Stimulated activated naive B cell treated with anti-CD40 and anti-IgM and Interleukin-4, amounts not matched to agents 10 μg/mL and 1 μg/mL and 100 μg/mL, for 72 hours (primary cell): ENCODE measurements at regions not wholly inside any gene's neighbourhood (a gene's known extent, or its start where the extent isn't known, plus 50 kb on each side); places are given as distances from the start of the nearest gene placed in this dataset.
"Not testable (repeated sequence)": the region's sequence is repeated elsewhere in the genome, so short reads cannot be mapped to it uniquely, and the experiment has no call there.

Source experiments
- ATAC-seq, 2 donors: fragments of 150-1000 bp; cut with Tn5 transposase; replicated peaks; 2 replicates each; pipeline ENCODE4 v1.10.0; 2021; ENCODE audit warnings: moderate library complexity in 1 of 2
- DNase-seq: peaks from one replicate; pipeline ENCODE4 v3.0.0; 2021
- H3K27ac Mint-ChIP-seq: one replicate; pipeline ENCODE4 v1.8.0; 2022; ENCODE audit warnings: mild to moderate bottlenecking, mixed read lengths
- H3K27me3 Mint-ChIP-seq, 2 donors: one replicate each; pipeline ENCODE4 v1.8.0; 2022; ENCODE audit warnings: mixed read lengths in 2 of 2
- H3K36me3 Mint-ChIP-seq, 2 donors: one replicate each; pipeline ENCODE4 v1.8.0; 2022; ENCODE audit warnings: mixed read lengths in 2 of 2, mild to moderate bottlenecking in 1 of 2
- H3K4me1 Mint-ChIP-seq, 2 donors: one replicate each; pipeline ENCODE4 v1.8.0; 2022; ENCODE audit warnings: mixed read lengths in 2 of 2, mild to moderate bottlenecking in 1 of 2
- H3K4me3 Mint-ChIP-seq, 2 donors: one replicate each; pipeline ENCODE4 v1.8.0; 2022; ENCODE audit warnings: mild to moderate bottlenecking in 2 of 2, mixed read lengths in 2 of 2, moderate library complexity in 1 of 2
- H3K9me3 Mint-ChIP-seq, 2 donors: one replicate each; pipeline ENCODE4 v1.8.0; 2022; ENCODE audit warnings: mixed read lengths in 2 of 2, mild to moderate bottlenecking in 1 of 2

GRCh38 chr1:80158266-80158665, 1151.7 kb upstream of the ADGRL4 start:
- Mint-ChIP-seq H3K4me1 (no peaks in the 10 kb centered on the region), H3K27me3 (no peaks in the 10 kb centered on the region), H3K9me3 (peaks cover 0 to 3% of the 10 kb centered on the region in 2 donors), H3K27ac (no peak overlapping the region), H3K4me3 (no peak overlapping the region), H3K36me3 (no peaks in the 10 kb centered on the region)
- ATAC-seq = no peak
- DNase-seq = no peak

GRCh38 chr1:80155371-80155770, 1148.8 kb upstream of the ADGRL4 start:
- Mint-ChIP-seq H3K36me3 (no peaks in the 10 kb centered on the region), H3K9me3 (peaks cover 0 to 6% of the 10 kb centered on the region in 2 donors), H3K27me3 (no peaks in the 10 kb centered on the region), H3K4me1 (no peaks in the 10 kb centered on the region), H3K4me3 (no peak overlapping the region), H3K27ac (no peak overlapping the region)
- no peak for ATAC-seq
- DNase-seq = no peak

- no peak for ATAC-seq
- no peak overlapping the region for H3K4me3 Mint-ChIP-seq
- no peak overlapping the region for H3K27ac Mint-ChIP-seq
- no peaks in the 10 kb centered on the region for H3K4me1 Mint-ChIP-seq
- no peaks in the 10 kb centered on the region for H3K27me3 Mint-ChIP-seq
- no peak for DNase-seq
- H3K9me3 Mint-ChIP-seq = peaks cover 2 to 9% of the 10 kb centered on the region in 2 donors
- no peaks in the 10 kb centered on the region for H3K36me3 Mint-ChIP-seq
Observed at GRCh38 chr1:80154176-80154575, 1147.6 kb upstream of the ADGRL4 start.

GRCh38 chr1:80153762-80154161, 1147.2 kb upstream of the ADGRL4 start:
- Mint-ChIP-seq H3K36me3 (no peaks in the 10 kb centered on the region), H3K4me1 (no peaks in the 10 kb centered on the region), H3K27me3 (no peaks in the 10 kb centered on the region), H3K4me3 (no peak overlapping the region), H3K27ac (no peak overlapping the region), H3K9me3 (peaks cover 3 to 12% of the 10 kb centered on the region in 2 donors)
- ATAC-seq (no peak), DNase-seq (no peak)

GRCh38 chr1:80143361-80143760, 1136.8 kb upstream of the ADGRL4 start:
- Mint-ChIP-seq H3K9me3 (peaks cover 16 to 21% of the 10 kb centered on the region in 2 donors), H3K27ac (no peak overlapping the region), H3K36me3 (no peaks in the 10 kb centered on the region), H3K4me1 (no peaks in the 10 kb centered on the region), H3K27me3 (no peaks in the 10 kb centered on the region), H3K4me3 (no peak overlapping the region)
- no peak for ATAC-seq
- DNase-seq = no peak

GRCh38 chr1:80137946-80138602, 1131.5 kb upstream of the ADGRL4 start:
- H3K4me1 Mint-ChIP-seq, ATAC-seq, H3K9me3 Mint-ChIP-seq, H3K4me3 Mint-ChIP-seq, H3K36me3 Mint-ChIP-seq, H3K27me3 Mint-ChIP-seq, DNase-seq, H3K27ac Mint-ChIP-seq: not testable (repeated sequence)

- Mint-ChIP-seq H3K4me3 (no peak overlapping the region), H3K9me3 (peaks cover 5 to 17% of the 10 kb centered on the region in 2 donors), H3K27ac (no peak overlapping the region), H3K36me3 (no peaks in the 10 kb centered on the region), H3K4me1 (no peaks in the 10 kb centered on the region), H3K27me3 (no peaks in the 10 kb centered on the region)
- DNase-seq (no peak), ATAC-seq (no peak)
Observed at GRCh38 chr1:80113168-80114038, 1106.9 kb upstream of the ADGRL4 start.

GRCh38 chr1:80101159-80101558, 1094.6 kb upstream of the ADGRL4 start:
- ATAC-seq = no peak
- no peak overlapping the region for H3K27ac Mint-ChIP-seq
- H3K27me3 Mint-ChIP-seq = no peaks in the 10 kb centered on the region
- no peak for DNase-seq
- no peak overlapping the region for H3K4me3 Mint-ChIP-seq
- H3K9me3 Mint-ChIP-seq = peaks cover 6 to 7% of the 10 kb centered on the region in 2 donors
- H3K36me3 Mint-ChIP-seq = no peaks in the 10 kb centered on the region
- no peaks in the 10 kb centered on the region for H3K4me1 Mint-ChIP-seq

- H3K27ac Mint-ChIP-seq = no peak overlapping the region
- no peaks in the 10 kb centered on the region for H3K27me3 Mint-ChIP-seq
- peaks cover 6 to 7% of the 10 kb centered on the region in 2 donors for H3K9me3 Mint-ChIP-seq
- DNase-seq = no peak
- no peaks in the 10 kb centered on the region for H3K36me3 Mint-ChIP-seq
- no peak overlapping the region for H3K4me3 Mint-ChIP-seq
- ATAC-seq = no peak
- H3K4me1 Mint-ChIP-seq = no peaks in the 10 kb centered on the region
Observed at GRCh38 chr1:80099713-80100112, 1093.2 kb upstream of the ADGRL4 start.

- Mint-ChIP-seq H3K27ac (no peak overlapping the region), H3K4me1 (no peaks in the 10 kb centered on the region), H3K36me3 (no peaks in the 10 kb centered on the region), H3K27me3 (no peaks in the 10 kb centered on the region), H3K9me3 (peaks cover 0 to 7% of the 10 kb centered on the region in 2 donors), H3K4me3 (no peak overlapping the region)
- no peak for DNase-seq
- no peak for ATAC-seq
Observed at GRCh38 chr1:80085067-80085466, 1078.5 kb upstream of the ADGRL4 start.

- Mint-ChIP-seq H3K4me1 (no peaks in the 10 kb centered on the region), H3K27me3 (no peaks in the 10 kb centered on the region), H3K4me3 (no peak overlapping the region), H3K27ac (no peak overlapping the region), H3K36me3 (no peaks in the 10 kb centered on the region), H3K9me3 (peaks cover 0 to 6% of the 10 kb centered on the region in 2 donors)
- no peak for ATAC-seq
- DNase-seq = no peak
Observed at GRCh38 chr1:80083892-80084291, 1077.4 kb upstream of the ADGRL4 start.

- H3K36me3 Mint-ChIP-seq = no peaks in the 10 kb centered on the region
- DNase-seq = no peak
- H3K27ac Mint-ChIP-seq = no peak overlapping the region
- ATAC-seq = no peak
- peaks cover 0 to 8% of the 10 kb centered on the region in 2 donors for H3K9me3 Mint-ChIP-seq
- no peaks in the 10 kb centered on the region for H3K4me1 Mint-ChIP-seq
- no peaks in the 10 kb centered on the region for H3K27me3 Mint-ChIP-seq
- no peak overlapping the region for H3K4me3 Mint-ChIP-seq
Observed at GRCh38 chr1:80076469-80076868, 1069.9 kb upstream of the ADGRL4 start.

- Mint-ChIP-seq H3K4me3 (no peak overlapping the region), H3K4me1 (no peaks in the 10 kb centered on the region), H3K36me3 (no peaks in the 10 kb centered on the region), H3K27ac (no peak overlapping the region), H3K9me3 (peaks cover 0 to 5% of the 10 kb centered on the region in 2 donors), H3K27me3 (no peaks in the 10 kb centered on the region)
- ATAC-seq (no peak), DNase-seq (no peak)
Observed at GRCh38 chr1:80075351-80075750, 1068.8 kb upstream of the ADGRL4 start.

- H3K4me1 Mint-ChIP-seq = no peaks in the 10 kb centered on the region
Observed at GRCh38 chr1:80072563-80072962, 1066.0 kb upstream of the ADGRL4 start.

GRCh38 chr1:80066060-80066459, 1059.5 kb upstream of the ADGRL4 start:
- DNase-seq = no peak
- H3K4me1 Mint-ChIP-seq = no peaks in the 10 kb centered on the region
- H3K27me3 Mint-ChIP-seq = no peaks in the 10 kb centered on the region
- no peak overlapping the region for H3K27ac Mint-ChIP-seq
- peaks cover 0 to 1% of the 10 kb centered on the region in 2 donors for H3K9me3 Mint-ChIP-seq
- ATAC-seq = no peak
- H3K4me3 Mint-ChIP-seq = no peak overlapping the region
- H3K36me3 Mint-ChIP-seq = no peaks in the 10 kb centered on the region

More at GRCh38 chr1:80072563-80072962, 1066.0 kb upstream of the ADGRL4 start:
- no peak overlapping the region for H3K27ac Mint-ChIP-seq
- no peak overlapping the region for H3K4me3 Mint-ChIP-seq
- no peaks in the 10 kb centered on the region for H3K36me3 Mint-ChIP-seq
- no peak for DNase-seq
- no peaks in the 10 kb centered on the region for H3K27me3 Mint-ChIP-seq
- H3K9me3 Mint-ChIP-seq = peaks cover 0 to 2% of the 10 kb centered on the region in 2 donors
- ATAC-seq = no peak
